Sigmoid colon (tissue), 6 donors: ENCODE measurements at regions not wholly inside any gene's neighbourhood (a gene's known extent, or its start where the extent isn't known, plus 50 kb on each side); places are given as distances from the start of the nearest gene placed in this dataset.
"Not testable (repeated sequence)": the region's sequence is repeated elsewhere in the genome, so short reads cannot be mapped to it uniquely, and the experiment has no call there.

Experiments used
- DNase-seq: peaks from one replicate; pipeline ENCODE4 v3.0.0-alpha.2; 2019
- H3K27ac ChIP-seq, 4 donors: fragments of 200-600 bp; sonication (generic); one replicate each; pipeline ENCODE4 v1.5.1; 2016 to 2019; ENCODE audit warnings: mild to moderate bottlenecking in 1 of 4
- H3K27me3 ChIP-seq, 3 donors: fragments of 200-600 bp; sonication (generic); one replicate each; pipeline ENCODE4 v1.5.1; 2019; ENCODE audit warnings: mild to moderate bottlenecking in 1 of 3
- H3K36me3 ChIP-seq, 4 donors: fragments of 200-600 bp; sonication (generic); one replicate each; pipeline ENCODE4 v1.5.1; 2016 to 2019
- H3K4me1 ChIP-seq, 4 donors: fragments of 200-600 bp; sonication (generic); one replicate each; pipeline ENCODE4 v1.5.1; 2017 to 2019
- H3K4me3 ChIP-seq, 4 donors: fragments of 200-600 bp; sonication (generic); one replicate each; pipeline ENCODE4 v1.5.1; 2017 to 2019; ENCODE audit warnings: mild to moderate bottlenecking in 2 of 4, moderate library complexity in 1 of 4
- H3K9me3 ChIP-seq, 4 donors: fragments of 200-600 bp in 3 of 4; sonication (generic) in 3 of 4; one replicate each; pipeline versions ENCODE4 v1.5.1 to v1.6.1; 2013 to 2019
- WGBS, 2 donors: extraction: QIAGEN DNeasy Blood & Tissue Kit; methylation state at CpG; one replicate each; pipeline ENCODE4 v1.1.7; 2013; 5-methylcytosine and 5-hydroxymethylcytosine counted together
- intact Hi-C: fragments of 100-400 bp; cut with DNase I; formaldehyde crosslinking; loops from one replicate; pipeline ENCODE4 v1.15.1; 2023
- donor health status: healthy with polysubstance abuse.
- donor health status: healthy.

GRCh38 chr16:33583702-33584101 is 124.3 kb downstream of the TP53TG3F start:
- intact Hi-C loops, result not testable (repeated sequence)

GRCh38 chr16:33588589-33588988 is 129.2 kb downstream of the TP53TG3F start:
- WGBS, 2 donors, result no CpG with 5 or more reads among the region's 8 CpGs

More at GRCh38 chr16:33583702-33584101, 124.3 kb downstream of the TP53TG3F start:
- H3K4me3 ChIP-seq, H3K27ac ChIP-seq, H3K4me1 ChIP-seq, DNase-seq, H3K36me3 ChIP-seq, H3K9me3 ChIP-seq, H3K27me3 ChIP-seq: not testable (repeated sequence)
- no CpG with 5 or more reads among the region's 4 CpGs for WGBS, 2 donors

GRCh38 chr16:33593344-33593743 is 133.9 kb downstream of the TP53TG3F start:
- peak; percentile 4 for DNase-seq
- H3K9me3 ChIP-seq, H3K27me3 ChIP-seq, H3K4me1 ChIP-seq, H3K36me3 ChIP-seq, intact Hi-C loops, H3K4me3 ChIP-seq, H3K27ac ChIP-seq: not testable (repeated sequence)
- WGBS, 2 donors, result 96 to 98% methylated on average over 4 of the region's 6 CpGs

More at GRCh38 chr16:33588589-33588988, 129.2 kb downstream of the TP53TG3F start:
- H3K27ac ChIP-seq, H3K36me3 ChIP-seq, H3K4me1 ChIP-seq, H3K27me3 ChIP-seq, H3K9me3 ChIP-seq, intact Hi-C loops, DNase-seq, H3K4me3 ChIP-seq: not testable (repeated sequence)

GRCh38 chr16:33595074-33595473 is 135.7 kb downstream of the TP53TG3F start:
- H3K4me3 ChIP-seq, intact Hi-C loops, DNase-seq, H3K27ac ChIP-seq, H3K4me1 ChIP-seq, H3K27me3 ChIP-seq, H3K9me3 ChIP-seq, H3K36me3 ChIP-seq: not testable (repeated sequence)
- no CpG with 5 or more reads among the region's 7 CpGs for WGBS, 2 donors

- DNase-seq, H3K36me3 ChIP-seq, H3K4me1 ChIP-seq, H3K27ac ChIP-seq, H3K9me3 ChIP-seq, H3K27me3 ChIP-seq, intact Hi-C loops, H3K4me3 ChIP-seq: not testable (repeated sequence)
- WGBS, 2 donors, result no CpG with 5 or more reads among the region's 4 CpGs
Measured at GRCh38 chr16:33601029-33601428, 141.6 kb downstream of the TP53TG3F start.

- H3K36me3 ChIP-seq, H3K27ac ChIP-seq, intact Hi-C loops, H3K27me3 ChIP-seq, H3K4me1 ChIP-seq, H3K9me3 ChIP-seq, H3K4me3 ChIP-seq, DNase-seq: not testable (repeated sequence)
- WGBS, 2 donors, result 38 to 52% methylated on average over 4 of the region's 4 CpGs
Measured at GRCh38 chr16:33623535-33624077, 164.2 kb downstream of the TP53TG3F start.

GRCh38 chr16:33628895-33629294 is 169.5 kb downstream of the TP53TG3F start:
- H3K9me3 ChIP-seq, H3K27me3 ChIP-seq, DNase-seq, H3K4me3 ChIP-seq, intact Hi-C loops, H3K4me1 ChIP-seq, H3K27ac ChIP-seq, H3K36me3 ChIP-seq: not testable (repeated sequence)
- 74 to 78% methylated on average over 6 of the region's 6 CpGs for WGBS, 2 donors

- not testable (repeated sequence) for H3K4me1 ChIP-seq
- 79 to 81% methylated on average over 4 of the region's 4 CpGs for WGBS, 2 donors
Measured at GRCh38 chr16:33631713-33632112, 172.3 kb downstream of the TP53TG3F start.

GRCh38 chr16:33634057-33634456 is 174.6 kb downstream of the TP53TG3F start:
- intact Hi-C loops, H3K4me1 ChIP-seq, H3K36me3 ChIP-seq, H3K27me3 ChIP-seq, H3K4me3 ChIP-seq, DNase-seq, H3K9me3 ChIP-seq, H3K27ac ChIP-seq: not testable (repeated sequence)
- WGBS, 2 donors, result 85 to 88% methylated on average over 3 of the region's 3 CpGs

More at GRCh38 chr16:33631713-33632112, 172.3 kb downstream of the TP53TG3F start:
- DNase-seq, H3K27me3 ChIP-seq, intact Hi-C loops, H3K27ac ChIP-seq, H3K9me3 ChIP-seq, H3K36me3 ChIP-seq, H3K4me3 ChIP-seq: not testable (repeated sequence)

- DNase-seq, intact Hi-C loops, H3K4me3 ChIP-seq, H3K4me1 ChIP-seq, H3K27me3 ChIP-seq, H3K9me3 ChIP-seq, H3K36me3 ChIP-seq, H3K27ac ChIP-seq: not testable (repeated sequence)
Measured at GRCh38 chr16:33636760-33637159, 177.3 kb downstream of the TP53TG3F start.

- H3K9me3 ChIP-seq, H3K4me1 ChIP-seq, H3K27me3 ChIP-seq, H3K36me3 ChIP-seq, H3K27ac ChIP-seq, DNase-seq, intact Hi-C loops, H3K4me3 ChIP-seq: not testable (repeated sequence)
- 87 to 92% methylated on average over 2 of the region's 2 CpGs for WGBS, 2 donors
Measured at GRCh38 chr16:33643270-33643669, 183.9 kb downstream of the TP53TG3F start.

- H3K27ac ChIP-seq, intact Hi-C loops, H3K36me3 ChIP-seq, H3K27me3 ChIP-seq, H3K4me3 ChIP-seq, DNase-seq, H3K4me1 ChIP-seq, H3K9me3 ChIP-seq: not testable (repeated sequence)
- 52 to 57% methylated on average over 5 of the region's 5 CpGs for WGBS, 2 donors
Measured at GRCh38 chr16:33643698-33644381, 184.4 kb downstream of the TP53TG3F start.

- H3K4me3 ChIP-seq, DNase-seq, intact Hi-C loops, H3K4me1 ChIP-seq, H3K9me3 ChIP-seq, H3K36me3 ChIP-seq, H3K27me3 ChIP-seq, H3K27ac ChIP-seq: not testable (repeated sequence)
- WGBS, 2 donors, result 50 to 56% methylated on average over 2 of the region's 2 CpGs
Measured at GRCh38 chr16:33646386-33646785, 187.0 kb downstream of the TP53TG3F start.
